GM19023 (cell line): ENCODE measurements at regions not wholly inside any gene's neighbourhood (a gene's known extent, or its start where the extent isn't known, plus 50 kb on each side); places are given as distances from the start of the nearest gene placed in this dataset.
"Not testable (repeated sequence)": the region's sequence is repeated elsewhere in the genome, so short reads cannot be mapped to it uniquely, and the experiment has no call there.

Source experiments
- ATAC-seq: cut with Tn5 transposase; IDR thresholded peaks from one replicate; pipeline ENCODE4 v1.9.1; 2021; ENCODE audit warnings: mild to moderate bottlenecking, moderate library complexity; ENCODE audit not compliant: unreplicated experiment

GRCh38 chr12:58009405-58010195, 68.2 kb downstream of the ATP23 start:
- no peak for ATAC-seq

- no peak for ATAC-seq
These were observed 70.3 kb downstream of the ATP23 start for GRCh38 chr12:58011676-58012075.

DNA sequence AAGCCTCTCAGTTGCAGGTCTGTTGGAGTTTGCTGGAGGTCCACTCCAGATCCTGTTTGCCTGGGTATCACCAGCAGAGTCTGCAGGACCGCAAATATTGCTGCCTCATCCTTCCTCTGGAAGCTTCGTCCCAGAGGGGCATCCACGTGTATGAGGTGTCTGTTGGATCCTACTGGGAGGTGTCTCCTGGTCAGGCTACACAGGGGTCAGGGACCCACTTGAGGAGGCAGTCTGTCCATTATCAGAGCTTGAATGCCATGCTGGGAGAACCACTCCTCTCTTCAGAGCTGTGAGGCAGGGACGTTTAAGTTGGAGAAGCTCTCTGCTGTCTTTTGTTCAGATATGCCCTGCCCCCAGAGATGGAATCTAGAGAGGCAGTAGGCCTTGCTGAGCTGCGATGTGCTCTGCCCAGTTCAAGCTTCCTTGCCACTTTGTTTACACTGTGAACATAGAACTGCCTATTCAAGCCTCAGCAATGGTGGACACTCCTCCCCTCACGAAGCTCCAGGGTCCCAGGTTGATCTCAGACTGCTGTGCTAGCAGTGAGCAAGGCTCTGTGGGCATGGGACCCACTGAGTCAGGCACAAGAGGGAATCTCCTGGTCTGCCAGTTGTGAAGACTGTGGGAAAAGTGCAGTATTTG, 81.1 kb downstream of the ATP23 start:
- ATAC-seq, result not testable (repeated sequence)

DNA sequence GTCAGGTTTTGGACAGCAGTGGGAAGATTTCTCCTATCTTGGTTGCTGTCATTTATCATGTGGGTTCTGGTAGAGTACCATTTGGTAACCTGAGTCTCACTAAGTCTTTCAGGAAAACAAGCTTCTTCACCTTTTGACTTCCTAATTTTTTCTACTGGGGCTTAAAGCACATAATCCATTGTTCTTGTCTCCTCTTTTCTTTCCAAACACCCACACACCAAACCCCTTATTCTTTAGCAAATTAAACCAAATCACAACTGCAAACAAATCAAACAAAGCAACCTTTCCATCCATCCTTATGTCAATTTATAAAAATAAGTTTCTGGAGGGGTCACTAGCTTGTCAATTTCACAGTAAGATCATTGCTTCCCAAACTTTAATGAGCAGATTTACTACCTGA, 84.1 kb downstream of the ATP23 start:
- no peak for ATAC-seq

DNA sequence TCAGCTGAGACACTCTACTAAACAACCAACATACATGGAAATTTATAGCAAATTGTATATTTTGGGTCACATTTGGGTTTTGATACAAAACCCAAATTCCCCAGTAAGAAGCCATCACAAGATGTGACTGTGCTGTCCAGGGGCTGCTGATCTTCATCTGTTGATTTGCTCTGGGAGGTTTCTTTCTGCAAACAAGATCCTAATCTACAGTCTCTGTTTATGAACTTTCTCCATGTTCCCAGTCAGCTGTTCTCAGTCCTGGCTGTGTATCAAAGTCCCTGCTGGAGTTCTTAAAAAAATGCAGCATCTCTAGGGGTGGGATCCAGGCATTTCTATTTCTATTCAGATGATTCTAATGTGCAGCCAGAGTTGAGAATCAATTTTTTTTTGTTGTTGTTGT, 85.1 kb downstream of the ATP23 start:
- ATAC-seq, result no peak

- no peak for ATAC-seq
These were observed 85.8 kb downstream of the ATP23 start for GRCh38 chr12:58026897-58027891.

- ATAC-seq, result no peak
These were observed 86.9 kb downstream of the ATP23 start for GRCh38 chr12:58028294-58028693.

DNA sequence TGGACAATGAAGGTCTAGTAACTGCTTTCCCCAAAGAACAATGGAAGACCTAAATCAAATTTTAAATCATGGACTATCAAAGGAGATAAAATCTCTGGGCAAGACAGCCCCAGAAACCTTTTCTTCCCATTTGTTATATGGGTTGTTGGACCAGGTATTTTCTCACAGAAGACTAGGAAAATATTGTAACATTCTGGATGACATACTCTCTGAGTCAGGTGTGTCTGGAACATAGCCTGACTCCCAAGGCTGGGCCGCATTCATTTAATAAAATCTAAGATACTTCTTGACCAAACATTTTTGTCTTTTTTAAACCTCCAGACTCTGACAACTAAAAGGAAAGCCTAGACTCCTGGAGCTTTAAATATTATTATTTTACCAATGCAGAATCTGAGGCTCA, 87.9 kb downstream of the ATP23 start:
- no peak for ATAC-seq

DNA sequence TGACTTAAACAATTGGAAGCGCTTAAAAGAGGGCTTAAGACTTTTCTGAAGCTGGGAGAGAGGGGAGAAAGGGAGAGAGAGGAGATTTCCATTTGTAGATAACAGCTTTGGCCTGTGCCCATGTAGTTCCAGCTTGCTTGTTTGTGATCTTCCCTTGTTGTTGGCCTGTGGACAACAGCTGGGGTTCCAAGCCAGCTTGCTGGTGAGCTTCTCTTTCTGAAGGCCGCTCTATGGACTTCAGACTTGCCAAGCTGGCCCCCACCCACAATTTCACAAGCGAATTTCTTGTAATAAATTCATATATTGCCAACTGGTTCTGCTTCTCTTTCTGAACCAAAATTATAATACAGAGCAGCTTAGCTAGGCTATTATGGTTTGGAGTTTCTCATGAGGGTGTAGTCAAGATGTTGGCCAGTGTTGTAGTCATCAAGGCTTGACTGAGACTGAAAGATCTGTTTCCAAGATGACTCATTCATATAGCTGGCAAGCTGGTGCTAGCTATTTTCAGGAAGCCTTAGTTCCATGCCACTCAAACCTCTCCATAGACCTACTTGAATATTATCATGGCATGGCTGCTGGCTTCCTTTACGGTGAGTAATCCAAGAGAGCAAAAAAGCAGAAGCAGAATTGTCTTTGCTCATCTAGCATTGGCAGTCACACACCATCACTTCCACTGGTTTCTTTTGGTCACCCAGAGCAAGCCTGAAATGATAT, 89.4 kb downstream of the ATP23 start:
- ATAC-seq, result no peak

DNA sequence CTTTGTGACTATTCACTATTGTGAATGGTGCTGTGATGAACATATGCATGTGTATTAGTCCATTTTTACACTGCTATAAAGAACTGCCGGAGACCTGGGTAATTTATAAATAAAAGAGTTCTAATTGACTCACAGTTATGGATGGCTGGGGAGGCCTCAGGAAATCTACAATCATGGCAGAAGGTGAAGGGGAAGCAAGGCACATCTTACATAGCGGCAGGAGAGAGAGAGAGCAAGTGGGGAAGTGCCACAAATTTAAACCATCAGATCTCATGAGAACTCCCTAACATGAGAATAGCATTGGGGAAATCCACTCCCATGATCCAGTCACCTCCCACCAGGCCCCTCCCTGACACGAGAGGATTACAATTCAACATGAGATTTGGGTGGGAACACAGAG, 90.8 kb downstream of the ATP23 start:
- ATAC-seq, result no peak

DNA sequence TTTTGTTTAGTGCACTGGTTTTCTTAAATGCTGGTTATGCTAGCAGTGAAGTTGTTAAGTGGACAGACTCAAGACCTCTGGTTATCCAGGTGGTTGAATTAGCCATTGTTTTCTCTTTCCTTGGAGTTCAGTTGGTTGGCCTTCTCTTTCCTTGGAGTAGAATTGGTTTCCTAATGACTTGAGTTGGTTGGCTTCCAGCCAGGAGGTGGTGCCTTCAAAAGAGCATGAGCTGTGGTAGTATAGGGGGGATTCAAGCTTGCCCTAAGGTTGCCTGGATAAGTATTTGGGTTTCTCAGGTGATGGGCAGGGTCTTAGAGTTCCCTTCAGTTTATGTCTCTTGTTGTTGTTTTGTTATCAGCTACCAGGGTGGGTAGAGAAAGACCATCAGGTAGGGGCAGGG, 92.5 kb downstream of the ATP23 start:
- no peak for ATAC-seq

GRCh38 chr12:58034311-58034710, 92.9 kb downstream of the ATP23 start:
- ATAC-seq, result no peak

DNA sequence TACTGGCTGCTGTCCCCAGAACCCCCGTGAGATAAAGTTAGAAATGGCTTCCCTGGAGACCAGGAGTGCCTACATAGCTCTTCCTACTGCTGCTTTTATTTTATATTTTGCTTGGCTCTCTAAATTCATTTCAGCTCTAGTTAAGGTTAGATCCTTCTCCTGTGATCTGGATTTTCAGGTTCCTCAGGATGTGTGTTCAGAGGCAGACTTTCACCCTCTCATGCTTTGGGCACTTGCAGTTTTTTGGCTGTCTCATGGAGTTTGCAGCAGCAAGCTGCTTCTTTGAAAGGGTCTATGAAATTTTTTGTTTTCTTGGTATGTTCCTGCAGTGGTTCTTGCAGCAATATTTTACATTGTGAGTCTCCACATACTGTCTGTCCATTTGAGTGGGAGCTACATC, 93.3 kb downstream of the ATP23 start:
- no peak for ATAC-seq

GRCh38 chr12:58041441-58041840, 100.1 kb downstream of the ATP23 start:
- ATAC-seq, result no peak

- no peak for ATAC-seq
These were observed 103.6 kb downstream of the ATP23 start for GRCh38 chr12:58044966-58045365.

- no peak for ATAC-seq
These were observed 104.9 kb downstream of the ATP23 start for GRCh38 chr12:58046271-58046670.

DNA sequence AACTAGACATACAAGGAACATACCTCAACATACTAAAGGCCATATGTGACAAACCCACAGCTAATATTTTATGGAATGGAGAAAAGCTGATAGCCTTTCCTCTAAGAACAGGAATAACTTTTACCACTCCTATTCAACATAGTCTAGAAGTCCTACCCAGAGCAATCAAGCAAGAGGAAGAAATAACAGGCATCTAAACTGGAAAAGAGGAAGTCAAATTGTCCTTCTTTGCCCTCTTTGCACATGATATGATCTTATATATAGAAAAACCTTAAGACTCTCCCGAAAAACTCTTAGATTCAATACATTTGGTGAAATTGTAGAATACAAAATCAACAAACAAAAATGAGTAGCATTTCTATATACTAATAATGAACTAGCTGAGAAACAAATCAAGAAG, 110.0 kb downstream of the ATP23 start:
- ATAC-seq, result no peak

DNA sequence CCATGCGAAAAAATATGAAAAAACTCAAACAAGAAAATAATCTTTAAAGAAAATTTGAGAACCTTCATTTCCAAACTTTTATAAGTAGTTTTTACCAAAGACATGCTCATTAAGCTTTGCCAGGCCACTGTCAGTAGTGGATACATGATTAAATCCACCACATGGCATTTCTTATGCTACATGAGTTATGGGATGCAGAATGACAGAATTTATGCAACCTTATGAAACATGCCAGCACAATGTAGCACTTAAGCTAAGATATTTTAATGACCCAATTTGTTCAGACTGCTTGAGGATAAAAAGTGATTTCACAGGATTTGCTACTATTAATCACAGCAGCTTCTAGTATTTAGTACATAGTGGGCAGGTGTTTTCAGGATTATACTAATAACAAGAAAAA, 123.3 kb downstream of the ATP23 start:
- ATAC-seq, result no peak

DNA sequence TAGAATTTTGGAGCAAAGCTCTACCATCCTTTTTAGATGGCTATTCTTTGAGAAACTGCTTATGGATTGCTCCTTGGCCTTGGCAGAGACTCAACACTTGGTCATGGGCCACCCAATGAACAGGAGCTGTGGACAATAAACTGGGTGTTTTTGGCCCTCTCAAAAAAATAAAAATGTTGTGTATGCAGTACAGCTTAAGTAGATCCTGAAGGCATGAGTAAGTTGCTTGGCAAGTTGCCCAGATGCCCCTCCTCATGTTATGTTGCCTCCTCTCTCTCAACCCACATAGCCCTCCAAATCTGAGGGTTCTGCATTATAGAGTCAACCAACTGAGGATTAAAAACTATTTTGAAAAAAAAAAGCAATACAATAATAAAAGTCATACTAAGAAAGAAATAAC, 124.9 kb downstream of the ATP23 start:
- no peak for ATAC-seq

DNA sequence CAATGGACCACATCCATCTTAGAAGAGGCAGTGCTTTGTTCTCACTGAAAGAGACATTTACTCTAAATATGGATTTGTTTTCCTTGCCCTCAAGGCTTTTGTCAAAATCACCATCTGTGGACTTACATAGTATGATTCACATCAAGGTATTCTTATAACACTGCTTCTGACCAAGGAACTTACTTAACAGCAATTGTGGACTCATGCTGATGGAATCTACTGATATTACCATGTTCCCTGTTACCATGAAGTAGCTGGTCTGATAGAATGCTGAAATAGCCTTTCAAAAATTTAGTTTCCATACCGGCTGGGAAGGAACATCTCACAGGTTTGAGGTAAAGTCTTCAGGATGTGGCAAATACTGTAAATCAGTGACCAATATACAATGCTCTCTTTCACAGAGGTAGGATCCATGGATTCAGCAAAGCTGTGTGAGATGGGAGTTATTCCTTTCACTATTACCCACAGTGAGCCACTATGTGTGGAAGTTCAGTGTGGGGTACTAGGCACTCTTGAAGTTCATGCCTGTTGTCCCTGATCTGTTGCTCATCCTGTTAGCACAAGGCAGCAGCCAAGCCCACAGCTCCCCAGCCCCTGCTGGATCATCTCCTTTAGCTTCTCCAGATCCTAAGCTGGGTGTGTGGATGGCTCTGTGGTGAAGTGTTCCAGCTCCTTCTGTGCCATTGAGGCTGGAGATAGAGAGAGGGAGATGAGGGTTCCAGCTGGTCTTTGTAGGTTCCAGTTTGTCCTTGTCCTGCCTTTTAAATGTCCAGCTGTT, 126.4 kb downstream of the ATP23 start:
- no peak for ATAC-seq
